GM18861 (cell line): ENCODE measurements at regions not wholly inside any gene's neighbourhood (a gene's known extent, or its start where the extent isn't known, plus 50 kb on each side); places are given as distances from the start of the nearest gene placed in this dataset.
"Not testable (repeated sequence)": the region's sequence is repeated elsewhere in the genome, so short reads cannot be mapped to it uniquely, and the experiment has no call there.

ENCODE experiments used
- ATAC-seq: cut with Tn5 transposase; IDR thresholded peaks from one replicate; pipeline ENCODE4 v1.9.1; 2021; ENCODE audit not compliant: unreplicated experiment

GRCh38 chr4:1572964-1573720 lies 111.0 kb downstream of the FAM53A start:
- no peak for ATAC-seq

GRCh38 chr4:1572521-1572920 lies 111.6 kb downstream of the FAM53A start:
- no peak for ATAC-seq

GRCh38 chr4:1572010-1572385 lies 112.1 kb downstream of the FAM53A start:
- no peak for ATAC-seq

- no peak for ATAC-seq
Measured at GRCh38 chr4:1571165-1572009, 112.7 kb downstream of the FAM53A start.

GRCh38 chr4:1570291-1571164 lies 113.6 kb downstream of the FAM53A start:
- ATAC-seq, result no peak

- no peak for ATAC-seq
Measured at GRCh38 chr4:1569461-1570151, 114.5 kb downstream of the FAM53A start.

GRCh38 chr4:1568855-1569460 lies 115.2 kb downstream of the FAM53A start:
- ATAC-seq, result no peak

- ATAC-seq, result no peak
Measured at GRCh38 chr4:1567808-1568581, 116.1 kb downstream of the FAM53A start.

- no peak for ATAC-seq
Measured at GRCh38 chr4:1567519-1567807, 116.7 kb downstream of the FAM53A start.

GRCh38 chr4:1566838-1567518 lies 117.1 kb downstream of the FAM53A start:
- ATAC-seq, result no peak

GRCh38 chr4:1566301-1566837 lies 117.7 kb downstream of the FAM53A start:
- ATAC-seq, result not testable (repeated sequence)

GRCh38 chr4:1565598-1566295 lies 118.4 kb downstream of the FAM53A start:
- no peak for ATAC-seq

- no peak for ATAC-seq
Measured at GRCh38 chr4:1564535-1565375, 119.4 kb downstream of the FAM53A start.

GRCh38 chr4:1563768-1564485 lies 120.2 kb downstream of the FAM53A start:
- ATAC-seq, result no peak

- no peak for ATAC-seq
Measured at GRCh38 chr4:1563241-1563640, 120.9 kb downstream of the FAM53A start.

- no peak for ATAC-seq
Measured at GRCh38 chr4:1562771-1563170, 121.3 kb downstream of the FAM53A start.

GRCh38 chr4:1562371-1562770 lies 121.7 kb downstream of the FAM53A start:
- ATAC-seq, result no peak
